CD8-positive, alpha-beta memory T cell (primary cell): ENCODE measurements at regions not wholly inside any gene's neighbourhood (a gene's known extent, or its start where the extent isn't known, plus 50 kb on each side); places are given as distances from the start of the nearest gene placed in this dataset.

Experiments
- CTCF ChIA-PET: fragments of 350-600 bp; sonication (Branson Sonifier 250); formaldehyde crosslinking; loops from one replicate; lab custom pipeline; 2021; ENCODE audit warnings: antibody characterized with exemption; lab: Charles Lee
- POLR2A ChIA-PET: fragments of 350-600 bp; sonication (Branson Sonifier 250); formaldehyde crosslinking; loops from one replicate; lab custom pipeline; 2021; ENCODE audit warnings: antibody characterized with exemption; lab: Charles Lee
- DNase-seq, 5 donors: peaks; one replicate each; pipeline versions ENCODE4 v3.0.0 to v3.0.0-alpha.2; 2020 to 2022; ENCODE audit warnings: mixed read lengths in 1 of 5
- H3K27ac ChIP-seq: one replicate; pipeline ENCODE4 v1.7.0; 2013; ENCODE audit warnings: low read depth, mild to moderate bottlenecking, low read length, moderate library complexity
- H3K27me3 ChIP-seq: 2 replicates; pipeline ENCODE4 v1.7.0; 2013; ENCODE audit warnings: low read length, mild to moderate bottlenecking; ENCODE audit not compliant: insufficient read depth, poor library complexity, severe bottlenecking
- H3K36me3 ChIP-seq: 2 replicates; pipeline ENCODE4 v1.7.0; 2013; ENCODE audit warnings: mild to moderate bottlenecking, low read length, moderate library complexity; ENCODE audit not compliant: insufficient read depth
- H3K4me1 ChIP-seq: 2 replicates; pipeline ENCODE4 v1.7.0; 2013; ENCODE audit warnings: mild to moderate bottlenecking, low read length, moderate library complexity; ENCODE audit not compliant: insufficient read depth
- H3K4me3 ChIP-seq: 2 replicates; pipeline ENCODE4 v1.7.0; 2013; ENCODE audit warnings: mild to moderate bottlenecking, low read length
- H3K9me3 ChIP-seq: 2 replicates; pipeline ENCODE4 v1.7.0; 2013; ENCODE audit warnings: mild to moderate bottlenecking, low read length
- H3K27ac Mint-ChIP-seq, 8 donors: one replicate each; pipeline ENCODE4 v1.8.0; 2020 to 2021; ENCODE audit warnings: mixed read lengths in 8 of 8, mild to moderate bottlenecking in 6 of 8, inconsistent platforms in 3 of 8, moderate library complexity in 3 of 8
- H3K27me3 Mint-ChIP-seq, 2 donors: one replicate each; pipeline ENCODE4 v1.8.0; 2020 to 2021; ENCODE audit warnings: mixed read lengths in 2 of 2, mild to moderate bottlenecking in 1 of 2, moderate library complexity in 1 of 2
- H3K36me3 Mint-ChIP-seq, 3 donors: one replicate each; pipeline ENCODE4 v1.8.0; 2020 to 2021; ENCODE audit warnings: mixed read lengths in 3 of 3, inconsistent platforms in 1 of 3, mild to moderate bottlenecking in 1 of 3
- H3K4me1 Mint-ChIP-seq, 3 donors: one replicate each; pipeline ENCODE4 v1.8.0; 2020 to 2021; ENCODE audit warnings: mixed read lengths in 3 of 3, inconsistent platforms in 1 of 3, mild to moderate bottlenecking in 1 of 3
- H3K4me3 Mint-ChIP-seq, 7 donors: one replicate each; pipeline ENCODE4 v1.8.0; 2020 to 2021; ENCODE audit warnings: mixed read lengths in 7 of 7, mild to moderate bottlenecking in 6 of 7, moderate library complexity in 4 of 7, inconsistent platforms in 2 of 7
- H3K9me3 Mint-ChIP-seq, 5 donors: one replicate each; pipeline ENCODE4 v1.8.0; 2020 to 2022; ENCODE audit warnings: mixed read lengths in 5 of 5, mild to moderate bottlenecking in 3 of 5, moderate library complexity in 2 of 5, inconsistent platforms in 1 of 5

DNA sequence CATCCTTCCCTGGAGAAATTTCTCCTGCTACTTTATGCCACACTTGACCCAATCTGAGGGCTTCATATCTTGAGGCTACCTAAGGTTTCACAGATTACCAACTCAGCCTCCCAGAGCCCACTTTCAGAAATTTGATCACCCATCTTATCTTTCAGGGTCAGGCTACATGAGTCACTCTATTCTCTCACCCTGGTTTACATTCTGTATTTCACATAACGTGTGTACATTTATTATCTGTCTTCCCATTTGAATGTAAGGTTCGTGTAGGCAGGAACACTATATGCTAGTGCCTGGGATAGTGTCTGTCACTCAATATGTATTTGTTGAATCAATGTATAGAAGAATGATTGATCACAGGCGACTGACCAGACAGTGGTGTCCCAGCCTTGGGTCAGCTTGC is 124.8 kb downstream of the UBE2U start:
- Mint-ChIP-seq H3K27ac (peak overlapping the region in 1 of 8 donors; percentile 35), H3K27me3 (peaks cover 10 to 14% of the 10 kb centered on the region in 2 donors), H3K9me3 (no peaks in the 10 kb centered on the region), H3K36me3 (no peaks in the 10 kb centered on the region), H3K4me1 (no peaks in the 10 kb centered on the region), H3K4me3 (no peak overlapping the region)
- H3K27ac ChIP-seq: no peak overlapping the region
- ChIA-PET CTCF (no interaction called here), POLR2A (no interaction called here)
- no peaks in the 10 kb centered on the region for H3K4me1 ChIP-seq
- H3K9me3 ChIP-seq: no peaks in the 10 kb centered on the region
- no peaks in the 10 kb centered on the region for H3K36me3 ChIP-seq
- H3K27me3 ChIP-seq: no peaks in the 10 kb centered on the region
- H3K4me3 ChIP-seq: no peak overlapping the region
- no peak for DNase-seq

DNA sequence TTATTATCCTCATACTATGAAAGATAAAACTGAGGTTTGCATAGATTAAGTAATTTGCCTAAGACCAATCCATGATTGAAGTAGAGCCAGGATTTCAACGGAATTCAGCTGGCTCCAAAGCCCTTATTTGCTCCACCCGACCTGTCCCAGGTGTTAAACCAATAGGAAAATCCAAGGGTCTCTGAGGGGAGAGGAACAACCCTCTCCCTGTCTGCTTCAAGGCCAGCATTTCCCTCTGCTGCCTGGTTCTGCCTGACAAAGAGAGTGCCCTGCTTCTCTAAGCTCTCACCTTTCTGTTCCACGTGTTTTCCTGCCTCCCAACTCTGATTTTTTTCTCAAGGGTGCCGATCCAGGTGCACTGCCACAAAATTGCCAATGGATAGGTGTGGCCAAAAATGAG is 127.4 kb downstream of the UBE2U start:
- H3K27me3 Mint-ChIP-seq: peaks cover 10% of the 10 kb centered on the region in 2 donors
- no peak overlapping the region for H3K27ac Mint-ChIP-seq
- H3K27me3 ChIP-seq: no peaks in the 10 kb centered on the region
- H3K4me3 Mint-ChIP-seq: no peak overlapping the region
- POLR2A ChIA-PET: no interaction called here
- CTCF ChIA-PET: no interaction called here
- no peaks in the 10 kb centered on the region for H3K4me1 ChIP-seq
- no peak overlapping the region for H3K4me3 ChIP-seq
- H3K36me3 Mint-ChIP-seq: no peaks in the 10 kb centered on the region
- H3K4me1 Mint-ChIP-seq: no peaks in the 10 kb centered on the region
- H3K9me3 ChIP-seq: no peaks in the 10 kb centered on the region
- no peaks in the 10 kb centered on the region for H3K36me3 ChIP-seq
- H3K27ac ChIP-seq: no peak overlapping the region
- no peak for DNase-seq
- peaks cover 0 to 4% (median 0%) of the 10 kb centered on the region in 5 donors for H3K9me3 Mint-ChIP-seq

DNA sequence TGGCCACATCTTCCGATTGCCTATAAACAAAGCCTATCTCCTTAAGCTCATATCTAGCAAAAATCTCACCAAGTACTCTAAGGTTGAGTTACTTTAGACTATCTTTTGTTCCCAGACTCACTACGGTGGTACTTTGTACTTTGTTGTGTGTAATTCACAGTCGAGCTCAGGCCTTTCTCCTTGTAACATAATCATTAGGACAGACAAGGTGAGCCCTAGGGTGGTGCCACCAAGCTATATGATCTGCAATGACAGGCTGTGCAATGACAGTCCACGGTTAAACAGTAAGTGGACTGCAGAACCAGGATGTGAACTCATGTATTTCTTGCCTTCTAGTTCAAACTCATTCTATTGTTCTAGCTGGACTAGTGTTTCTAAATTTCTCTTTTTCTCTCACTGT is 132.2 kb downstream of the UBE2U start:
- Mint-ChIP-seq H3K36me3 (no peaks in the 10 kb centered on the region), H3K4me1 (no peaks in the 10 kb centered on the region), H3K4me3 (no peak overlapping the region), H3K27ac (no peak overlapping the region), H3K9me3 (peaks cover 0 to 4% (median 0%) of the 10 kb centered on the region in 5 donors), H3K27me3 (peaks cover 2 to 4% of the 10 kb centered on the region in 2 donors)
- no peaks in the 10 kb centered on the region for H3K27me3 ChIP-seq
- H3K27ac ChIP-seq: no peak overlapping the region
- no peak for DNase-seq
- no peaks in the 10 kb centered on the region for H3K9me3 ChIP-seq
- no peaks in the 10 kb centered on the region for H3K36me3 ChIP-seq
- H3K4me3 ChIP-seq: no peak overlapping the region
- CTCF ChIA-PET: no interaction called here
- POLR2A ChIA-PET: no interaction called here
- no peaks in the 10 kb centered on the region for H3K4me1 ChIP-seq

DNA sequence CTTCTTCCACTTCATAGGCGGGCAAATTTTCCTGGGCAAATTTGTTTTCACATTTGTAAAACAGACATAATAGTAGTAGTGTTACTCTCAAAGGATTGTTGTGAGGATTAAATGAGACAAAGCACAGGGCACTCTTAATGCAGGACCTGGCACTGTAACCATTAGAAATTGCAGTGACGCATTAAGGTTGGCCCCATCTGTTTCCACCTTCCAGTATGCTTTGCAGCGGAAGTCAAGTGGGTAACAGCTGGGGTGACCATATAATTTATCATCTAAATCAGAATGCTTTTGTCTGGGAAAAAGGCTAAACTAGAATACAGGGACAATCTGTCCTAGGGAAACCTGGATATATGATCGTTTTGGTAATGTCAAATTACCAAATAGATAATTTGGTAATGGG is 132.5 kb upstream of the CACHD1 start:
- Mint-ChIP-seq H3K27ac (peak overlapping the region in 1 of 8 donors; percentile 8), H3K27me3 (peaks cover 2 to 13% of the 10 kb centered on the region in 2 donors), H3K4me1 (no peaks in the 10 kb centered on the region), H3K36me3 (no peaks in the 10 kb centered on the region), H3K9me3 (peaks cover 0 to 4% (median 0%) of the 10 kb centered on the region in 5 donors), H3K4me3 (no peak overlapping the region)
- Histone ChIP-seq H3K4me3 (no peak overlapping the region), H3K27me3 (no peaks in the 10 kb centered on the region), H3K4me1 (no peaks in the 10 kb centered on the region), H3K36me3 (no peaks in the 10 kb centered on the region), H3K9me3 (no peaks in the 10 kb centered on the region), H3K27ac (no peak overlapping the region)
- CTCF ChIA-PET: no interaction called here
- no peak for DNase-seq
- POLR2A ChIA-PET: no interaction called here

DNA sequence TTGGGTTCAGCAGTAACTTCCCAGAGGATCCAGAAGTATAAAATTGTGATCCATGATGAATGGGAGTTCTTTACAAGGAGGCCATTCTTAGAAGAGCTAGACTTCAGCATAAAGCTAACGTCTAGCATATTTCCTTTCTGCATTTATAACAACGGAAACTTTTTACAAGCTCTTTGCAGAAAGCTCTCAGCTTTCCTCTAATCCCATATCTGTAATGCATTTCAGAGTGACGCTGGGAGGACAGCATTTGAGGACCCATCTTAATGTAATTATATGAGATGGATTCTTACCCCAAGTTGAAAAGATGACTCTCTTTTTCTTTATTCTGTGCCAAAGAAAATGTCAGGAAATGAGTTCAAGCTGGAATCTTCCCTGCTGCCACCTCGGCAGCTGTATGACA is 132.0 kb upstream of the CACHD1 start:
- no peaks in the 10 kb centered on the region for H3K27me3 ChIP-seq
- no peak overlapping the region for H3K27ac ChIP-seq
- peaks cover 2 to 15% of the 10 kb centered on the region in 2 donors for H3K27me3 Mint-ChIP-seq
- no peaks in the 10 kb centered on the region for H3K4me1 ChIP-seq
- H3K4me3 Mint-ChIP-seq: no peak overlapping the region
- H3K4me1 Mint-ChIP-seq: no peaks in the 10 kb centered on the region
- no peak overlapping the region for H3K4me3 ChIP-seq
- H3K9me3 ChIP-seq: no peaks in the 10 kb centered on the region
- no peaks in the 10 kb centered on the region for H3K36me3 Mint-ChIP-seq
- H3K9me3 Mint-ChIP-seq: peaks cover 0 to 4% (median 0%) of the 10 kb centered on the region in 5 donors
- POLR2A ChIA-PET: no interaction called here
- no peaks in the 10 kb centered on the region for H3K36me3 ChIP-seq
- no peak for DNase-seq
- CTCF ChIA-PET: no interaction called here
- no peak overlapping the region for H3K27ac Mint-ChIP-seq

DNA sequence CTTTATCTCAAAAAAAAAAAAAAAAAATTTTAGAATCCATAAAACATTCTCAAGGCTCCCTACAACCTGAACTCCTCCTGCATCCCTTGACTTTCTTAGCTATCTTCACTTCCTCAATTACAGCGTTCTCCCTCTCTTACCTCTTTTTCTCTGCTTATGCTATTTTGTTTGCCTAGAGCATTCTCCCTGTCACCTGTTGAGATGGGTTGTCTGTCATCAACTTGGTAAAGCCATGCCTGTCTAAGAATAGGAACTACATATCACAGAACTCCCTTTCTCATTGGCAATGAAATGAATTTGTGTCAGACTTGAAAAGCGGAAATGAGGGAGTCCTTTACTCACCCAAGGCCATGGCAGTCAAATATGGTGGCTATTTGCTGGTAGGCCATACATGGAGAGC is 129.6 kb upstream of the CACHD1 start:
- Histone ChIP-seq H3K27ac (no peak overlapping the region), H3K27me3 (no peaks in the 10 kb centered on the region), H3K9me3 (no peaks in the 10 kb centered on the region), H3K4me1 (no peaks in the 10 kb centered on the region), H3K36me3 (no peaks in the 10 kb centered on the region), H3K4me3 (no peak overlapping the region)
- H3K27me3 Mint-ChIP-seq: peaks cover 5 to 15% of the 10 kb centered on the region in 2 donors
- DNase-seq: no peak
- H3K4me1 Mint-ChIP-seq: no peaks in the 10 kb centered on the region
- H3K36me3 Mint-ChIP-seq: no peaks in the 10 kb centered on the region
- ChIA-PET CTCF (no interaction called here), POLR2A (no interaction called here)
- H3K4me3 Mint-ChIP-seq: no peak overlapping the region
- H3K27ac Mint-ChIP-seq: no peak overlapping the region
- H3K9me3 Mint-ChIP-seq: peaks cover 0 to under 1% (median 0%) of the 10 kb centered on the region in 5 donors

DNA sequence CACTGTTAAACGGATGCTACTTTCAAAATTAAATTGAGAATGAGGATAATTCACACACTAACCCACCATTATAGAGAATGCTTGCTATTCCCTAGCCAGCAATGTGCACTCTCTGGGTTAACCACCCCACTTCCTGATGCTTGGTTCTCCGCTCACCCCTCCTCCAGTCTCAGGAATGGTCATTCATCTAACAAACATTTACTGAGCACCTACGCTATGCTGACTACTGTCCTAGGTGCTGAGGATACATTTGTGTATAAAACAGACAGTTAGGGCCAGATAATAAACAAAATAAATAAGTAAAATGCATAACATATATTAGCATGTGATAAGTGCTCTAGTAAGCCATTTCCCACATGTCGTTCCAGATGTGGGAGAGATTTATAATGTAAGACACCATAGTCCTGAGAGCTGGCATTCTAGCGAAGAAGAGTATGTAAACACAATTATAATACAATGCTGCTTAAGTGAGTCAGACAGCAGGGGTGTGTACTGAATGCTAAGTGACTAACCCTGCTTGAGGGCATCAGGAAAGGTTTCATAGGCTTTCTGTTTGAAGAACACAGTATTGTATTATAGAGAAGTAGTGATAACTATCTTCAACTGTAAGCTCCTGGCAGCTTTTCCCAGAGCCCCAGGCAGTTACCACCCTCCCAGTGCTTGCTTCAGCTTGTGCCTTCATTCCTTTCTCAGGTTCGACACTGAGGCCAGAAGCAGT is 126.7 kb upstream of the CACHD1 start:
- Histone ChIP-seq H3K36me3 (no peaks in the 10 kb centered on the region), H3K27ac (no peak overlapping the region), H3K9me3 (no peaks in the 10 kb centered on the region), H3K4me1 (no peaks in the 10 kb centered on the region), H3K27me3 (no peaks in the 10 kb centered on the region), H3K4me3 (no peak overlapping the region)
- H3K9me3 Mint-ChIP-seq: no peaks in the 10 kb centered on the region
- DNase-seq: no peak
- H3K27me3 Mint-ChIP-seq: peaks cover 6 to 19% of the 10 kb centered on the region in 2 donors
- no peak overlapping the region for H3K4me3 Mint-ChIP-seq
- no peaks in the 10 kb centered on the region for H3K4me1 Mint-ChIP-seq
- H3K36me3 Mint-ChIP-seq: no peaks in the 10 kb centered on the region
- no peak overlapping the region for H3K27ac Mint-ChIP-seq
- CTCF ChIA-PET: no interaction called here
- POLR2A ChIA-PET: no interaction called here

DNA sequence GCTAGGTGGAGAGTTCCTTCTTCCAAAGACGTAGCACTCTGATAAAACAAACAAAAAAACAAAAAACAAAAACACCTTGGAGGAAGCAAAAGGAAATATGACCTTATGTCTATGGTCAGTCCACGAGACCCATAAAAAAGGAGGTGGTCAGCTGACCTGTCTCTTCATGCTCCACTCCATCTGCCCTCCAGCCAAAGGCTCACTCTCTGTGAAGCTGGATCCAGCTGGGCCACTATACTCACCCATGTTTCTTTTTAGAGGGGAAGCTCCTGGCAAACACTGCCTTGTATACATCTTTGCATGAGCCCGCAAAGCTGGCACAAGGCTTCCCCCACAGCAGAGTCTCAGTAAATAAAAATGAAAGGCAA is 126.1 kb upstream of the CACHD1 start:
- DNase-seq: no peak
- Mint-ChIP-seq H3K4me3 (no peak overlapping the region), H3K9me3 (no peaks in the 10 kb centered on the region), H3K4me1 (no peaks in the 10 kb centered on the region), H3K27me3 (peaks cover 6 to 19% of the 10 kb centered on the region in 2 donors), H3K27ac (no peak overlapping the region), H3K36me3 (no peaks in the 10 kb centered on the region)
- Histone ChIP-seq H3K4me3 (no peak overlapping the region), H3K27me3 (no peaks in the 10 kb centered on the region), H3K27ac (no peak overlapping the region), H3K36me3 (no peaks in the 10 kb centered on the region), H3K4me1 (no peaks in the 10 kb centered on the region), H3K9me3 (no peaks in the 10 kb centered on the region)
- POLR2A ChIA-PET: no interaction called here
- CTCF ChIA-PET: no interaction called here
